CD14-positive monocyte (primary cell): ENCODE measurements at regions not wholly inside any gene's neighbourhood (a gene's known extent, or its start where the extent isn't known, plus 50 kb on each side); places are given as distances from the start of the nearest gene placed in this dataset.

Experiments
- DNase-seq, 3 donors: peaks; one replicate each; pipeline ENCODE4 v3.0.0-alpha.2; 2011 to 2022
- H2AFZ ChIP-seq: 2 replicates; pipeline ENCODE4 v1.6.0; 2012; ENCODE audit warnings: mild to moderate bottlenecking, low read depth, low read length, inconsistent platforms; ENCODE audit not compliant: insufficient read depth, poor library complexity, severe bottlenecking
- H3K27ac ChIP-seq, 2 donors: 1 replicate in 1 of 2; 2 replicates in 1 of 2; pipeline ENCODE4 v1.5.1; 2012 to 2013; ENCODE audit warnings: low read length in 2 of 2, control low read depth in 1 of 2, inconsistent platforms in 1 of 2, low read depth in 1 of 2, mild to moderate bottlenecking in 1 of 2
- H3K27me3 ChIP-seq, 2 donors: one replicate each; pipeline versions ENCODE4 v1.6.0 to v1.6.1; 2011 to 2013; ENCODE audit warnings: low read length in 2 of 2; ENCODE audit not compliant: control insufficient read depth in 2 of 2, insufficient read depth in 2 of 2
- H3K36me3 ChIP-seq, 2 donors: replicated peaks in 1 of 2; 1 replicate in 1 of 2; 2 replicates in 1 of 2; pipeline versions ENCODE4 v1.5.1 to v1.6.1; 2012 to 2013; ENCODE audit warnings: low read length in 2 of 2, control low read depth in 1 of 2, inconsistent platforms in 1 of 2, mild to moderate bottlenecking in 1 of 2; ENCODE audit not compliant: insufficient read depth in 2 of 2, control insufficient read depth in 1 of 2
- H3K4me1 ChIP-seq, 2 donors: 1 replicate in 1 of 2; 2 replicates in 1 of 2; pipeline versions ENCODE4 v1.5.1 to v1.6.1; 2012 to 2013; ENCODE audit warnings: low read length in 2 of 2, control low read depth in 1 of 2, inconsistent platforms in 1 of 2, mild to moderate bottlenecking in 1 of 2, moderate library complexity in 1 of 2; ENCODE audit not compliant: insufficient read depth in 2 of 2, control insufficient read depth in 1 of 2
- H3K4me2 ChIP-seq: replicated peaks from 2 replicates; pipeline ENCODE3; 2012; ENCODE audit warnings: low read length, moderate library complexity, mild to moderate bottlenecking; ENCODE audit not compliant: poor library complexity, severe bottlenecking; ENCODE audit errors: extremely low read depth
- H3K4me3 ChIP-seq, 3 experiments: fragments of 200-600 bp in 1 of 3; sonication (generic) in 1 of 3; replicated peaks in 1 of 3; 1 replicate in 2 of 3; 2 replicates in 1 of 3; pipeline ENCODE4 v1.5.1; 2011 to 2013; ENCODE audit warnings: low read length in 3 of 3, mild to moderate bottlenecking in 3 of 3, control low read depth in 2 of 3, low read depth in 2 of 3, inconsistent platforms in 1 of 3, moderate library complexity in 1 of 3
- H3K79me2 ChIP-seq: 2 replicates; pipeline ENCODE4 v1.6.0; 2012; ENCODE audit warnings: mild to moderate bottlenecking, control low read depth, inconsistent platforms, low read length, moderate library complexity; ENCODE audit not compliant: insufficient read depth
- H3K9ac ChIP-seq: 2 replicates; pipeline ENCODE4 v1.6.0; 2017; ENCODE audit warnings: low read length, mild to moderate bottlenecking; ENCODE audit not compliant: insufficient read depth, poor library complexity, severe bottlenecking
- H3K9me3 ChIP-seq, 2 donors: replicated peaks in 1 of 2; 1 replicate in 1 of 2; 2 replicates in 1 of 2; pipeline versions ENCODE4 v1.5.1 to v1.6.1; 2012 to 2013; ENCODE audit warnings: low read length in 2 of 2, control low read depth in 1 of 2; ENCODE audit not compliant: control insufficient read depth in 1 of 2, insufficient read depth in 1 of 2
- H4K20me1 ChIP-seq: 2 replicates; pipeline ENCODE4 v1.6.0; 2012; ENCODE audit warnings: mild to moderate bottlenecking, low read length, control low read depth, moderate library complexity; ENCODE audit not compliant: insufficient read depth
- H3K27ac Mint-ChIP-seq, 7 donors: one replicate each; pipeline ENCODE4 v1.8.0; 2020; ENCODE audit warnings: mild to moderate bottlenecking in 7 of 7, mixed read lengths in 7 of 7, moderate library complexity in 6 of 7, inconsistent platforms in 2 of 7
- H3K27me3 Mint-ChIP-seq, 3 donors: one replicate each; pipeline ENCODE4 v1.8.0; 2021 to 2022; ENCODE audit warnings: low read depth in 3 of 3, mild to moderate bottlenecking in 3 of 3, mixed read lengths in 3 of 3, moderate library complexity in 3 of 3, inconsistent platforms in 1 of 3
- H3K36me3 Mint-ChIP-seq, 2 donors: one replicate each; pipeline ENCODE4 v1.8.0; 2020; ENCODE audit warnings: mixed read lengths in 2 of 2, inconsistent platforms in 1 of 2, mild to moderate bottlenecking in 1 of 2
- H3K4me1 Mint-ChIP-seq: one replicate; pipeline ENCODE4 v1.8.0; 2020; ENCODE audit warnings: mild to moderate bottlenecking, mixed read lengths
- H3K4me3 Mint-ChIP-seq, 2 donors: one replicate each; pipeline ENCODE4 v1.8.0; 2020; ENCODE audit warnings: mild to moderate bottlenecking in 2 of 2, mixed read lengths in 2 of 2, moderate library complexity in 1 of 2
- H3K9me3 Mint-ChIP-seq, 7 donors: one replicate each; pipeline ENCODE4 v1.8.0; 2020 to 2022; ENCODE audit warnings: mixed read lengths in 7 of 7, mild to moderate bottlenecking in 6 of 7, moderate library complexity in 6 of 7, inconsistent platforms in 2 of 7
- CTCF ChIP-seq: fragments of 200-600 bp; IDR thresholded peaks from one replicate; pipeline ENCODE4 v1.8.0; 2022; ENCODE audit warnings: antibody characterized with exemption, mild to moderate bottlenecking
- WGBS: methylation state at CpG from one replicate; pipeline ENCODE4 v1.1.5; 2013; ENCODE audit warnings: missing lambda C conversion rate; ENCODE audit not compliant: insufficient coverage; 5-methylcytosine and 5-hydroxymethylcytosine counted together
- intact Hi-C, 2 donors: fragments of 100-400 bp; cut with micrococcal nuclease; formaldehyde crosslinking; loops; one replicate each; pipeline versions ENCODE4 v1.15.0 to v1.15.1; 2023

DNA sequence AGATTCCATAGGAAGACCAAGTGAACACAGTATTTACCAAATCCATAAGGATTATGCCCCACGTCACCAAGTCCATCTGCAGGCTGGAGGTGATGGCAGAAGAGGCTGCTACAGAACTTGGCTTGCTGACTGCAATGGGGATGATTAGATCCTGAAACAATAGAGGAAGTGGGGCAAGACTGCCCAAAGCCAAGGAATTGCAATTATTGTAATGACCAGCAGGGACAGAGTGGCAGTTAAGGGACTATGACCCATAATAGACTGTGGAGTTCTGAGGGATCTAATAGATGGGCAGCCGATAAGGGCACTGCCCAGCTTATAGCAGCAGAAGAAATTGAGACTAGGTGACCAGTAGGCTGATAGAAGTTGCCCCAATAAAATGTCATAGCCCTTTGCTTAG lies 108.4 kb downstream of the MINAR1 start:
- no peak overlapping the region for H3K27ac Mint-ChIP-seq
- intact Hi-C loops: no loop called here
- Histone ChIP-seq H3K4me1 (no peaks in the 10 kb centered on the region), H3K9ac (no peak overlapping the region), H2AFZ (no peak overlapping the region), H3K27ac (no peak overlapping the region), H4K20me1 (no peaks in the 10 kb centered on the region), H3K27me3 (no peaks in the 10 kb centered on the region), H3K9me3 (no peaks in the 10 kb centered on the region), H3K36me3 (no peaks in the 10 kb centered on the region), H3K4me3 (no peak overlapping the region), H3K79me2 (no peaks in the 10 kb centered on the region), H3K4me2 (no peak overlapping the region)
- H3K4me1 Mint-ChIP-seq: no peaks in the 10 kb centered on the region
- H3K36me3 Mint-ChIP-seq: no peaks in the 10 kb centered on the region
- peak; percentile 41 for TF ChIP-seq CTCF
- 80% methylated on average over 1 of the region's 2 CpGs for WGBS
- no peak overlapping the region for H3K4me3 Mint-ChIP-seq
- H3K9me3 Mint-ChIP-seq: no peaks in the 10 kb centered on the region
- peaks cover 0 to 7% (median 5%) of the 10 kb centered on the region in 3 donors for H3K27me3 Mint-ChIP-seq
- DNase-seq: no peak

DNA sequence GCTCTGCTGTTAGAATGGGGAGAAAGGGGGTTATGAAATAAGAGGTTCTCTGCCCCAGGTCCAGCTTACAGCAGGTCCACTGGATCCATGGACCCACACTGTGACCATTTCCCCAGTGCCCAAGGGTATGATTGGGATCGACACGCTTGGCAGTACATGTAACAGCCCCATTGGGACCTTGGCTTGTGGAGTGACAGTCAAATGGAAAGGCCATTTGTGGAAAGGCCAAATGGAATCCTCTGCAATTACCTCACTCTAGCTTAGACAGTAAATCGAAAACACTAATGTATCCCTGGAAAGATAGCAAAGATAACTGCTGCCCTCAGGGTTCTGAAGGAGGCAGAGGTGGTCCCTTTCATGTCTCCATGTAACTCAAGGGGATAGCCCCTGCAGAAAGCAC lies 109.1 kb downstream of the MINAR1 start:
- H3K4me3 Mint-ChIP-seq: no peak overlapping the region
- H3K79me2 ChIP-seq: no peaks in the 10 kb centered on the region
- no peak for DNase-seq
- no peaks in the 10 kb centered on the region for H3K4me1 ChIP-seq
- H3K27ac ChIP-seq: no peak overlapping the region
- H3K4me3 ChIP-seq: no peak overlapping the region
- no peak overlapping the region for H3K4me2 ChIP-seq
- TF ChIP-seq CTCF: no peak
- H3K4me1 Mint-ChIP-seq: no peaks in the 10 kb centered on the region
- H3K27ac Mint-ChIP-seq: no peak overlapping the region
- no CpG with 5 or more reads among the region's 3 CpGs for WGBS
- H3K27me3 Mint-ChIP-seq: peaks cover 0 to 9% (median 5%) of the 10 kb centered on the region in 3 donors
- no peaks in the 10 kb centered on the region for H3K9me3 Mint-ChIP-seq
- H3K9ac ChIP-seq: no peak overlapping the region
- H3K36me3 Mint-ChIP-seq: no peaks in the 10 kb centered on the region
- no peaks in the 10 kb centered on the region for H3K36me3 ChIP-seq
- intact Hi-C loops: no loop called here
- no peaks in the 10 kb centered on the region for H3K27me3 ChIP-seq
- H2AFZ ChIP-seq: no peak overlapping the region
- no peaks in the 10 kb centered on the region for H3K9me3 ChIP-seq
- H4K20me1 ChIP-seq: no peaks in the 10 kb centered on the region
